ENCODE measurements at regions not wholly inside any gene's neighbourhood (a gene's known extent, or its start where the extent isn't known, plus 50 kb on each side); places are given as distances from the start of the nearest gene placed in this dataset.

DNA sequence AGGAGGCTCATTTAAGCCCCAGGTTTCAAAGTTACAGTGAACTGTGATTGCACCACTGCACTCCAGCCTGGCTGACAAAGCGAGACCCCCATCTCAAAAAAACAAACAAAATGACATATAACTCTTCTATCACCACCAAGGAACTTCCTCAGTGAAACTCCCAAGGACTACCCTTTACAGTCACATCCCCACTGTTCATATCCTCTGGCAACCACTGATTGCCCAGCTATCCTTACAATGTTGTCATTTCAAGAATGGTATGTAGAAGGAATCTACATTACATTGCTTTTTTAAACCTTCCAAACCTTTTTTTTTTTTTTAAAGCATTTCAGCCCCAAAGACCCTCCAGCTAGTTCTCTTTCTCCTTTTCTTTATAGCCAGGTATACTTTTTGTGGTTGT lies 123.1 kb upstream of the CARMIL1 start:
- TF ChIP-seq FOXM1 (IDR thresholded peaks at IDR 0.05; ENCODE audit: borderline replicate concordance) = no peak
- TF ChIP-seq L3MBTL2 (conservative IDR thresholded peaks at IDR 0.05) = no peak
- no peak for TF ChIP-seq CTBP1 (IDR thresholded peaks at IDR 0.05; ENCODE audit: borderline replicate concordance)
- no peak for TF ChIP-seq SP1 (IDR thresholded peaks at IDR 0.05)
- no peak for TF ChIP-seq BHLHE40 (IDR thresholded peaks at IDR 0.05; ENCODE audit: borderline replicate concordance)
- no peak for TF ChIP-seq ZNF384 (IDR thresholded peaks at IDR 0.05)
- TF ChIP-seq ARNT (IDR thresholded peaks at IDR 0.05) = no peak
- TF ChIP-seq FOXK2 (IDR thresholded peaks at IDR 0.05) = no peak
- TF ChIP-seq LEF1 (IDR thresholded peaks at IDR 0.05; ENCODE audit: borderline replicate concordance) = no peak
- no peak for TF ChIP-seq NFRKB (IDR thresholded peaks at IDR 0.05)
- TF ChIP-seq, protein P1, sequence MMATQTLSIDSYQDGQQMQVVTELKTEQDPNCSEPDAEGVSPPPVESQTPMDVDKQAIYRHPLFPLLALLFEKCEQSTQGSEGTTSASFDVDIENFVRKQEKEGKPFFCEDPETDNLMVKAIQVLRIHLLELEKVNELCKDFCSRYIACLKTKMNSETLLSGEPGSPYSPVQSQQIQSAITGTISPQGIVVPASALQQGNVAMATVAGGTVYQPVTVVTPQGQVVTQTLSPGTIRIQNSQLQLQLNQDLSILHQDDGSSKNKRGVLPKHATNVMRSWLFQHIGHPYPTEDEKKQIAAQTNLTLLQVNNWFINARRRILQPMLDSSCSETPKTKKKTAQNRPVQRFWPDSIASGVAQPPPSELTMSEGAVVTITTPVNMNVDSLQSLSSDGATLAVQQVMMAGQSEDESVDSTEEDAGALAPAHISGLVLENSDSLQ (IDR thresholded peaks at IDR 0.05) = no peak
- no peak for TF ChIP-seq TARDBP (IDR thresholded peaks at IDR 0.05)
- TF ChIP-seq ELF4 (IDR thresholded peaks at IDR 0.05) = no peak
